ENCODE measurements at regions not wholly inside any gene's neighbourhood (a gene's known extent, or its start where the extent isn't known, plus 50 kb on each side); places are given as distances from the start of the nearest gene placed in this dataset.

GRCh38 chr20:8074931-8075330 is 55.4 kb upstream of the TMX4 start:
- TF ChIP-seq CTCF (IDR thresholded peaks at IDR 0.05), result no peak
- TF ChIP-seq POLR2A (IDR thresholded peaks at IDR 0.05), result no peak
